ENCODE measurements at regions not wholly inside any gene's neighbourhood (a gene's known extent, or its start where the extent isn't known, plus 50 kb on each side); places are given as distances from the start of the nearest gene placed in this dataset.

- no peak for DNase-seq (ENCODE audit: low read depth, low spot score)
- Histone ChIP-seq H3K4me3 (ENCODE audit: low read depth, low read length) (no peak overlapping the region), H3K9me3 (ENCODE audit: control insufficient read depth, insufficient read depth, low read length) (peaks cover 5% of the 10 kb centered on the region), H3K27me3 (ENCODE audit: control insufficient read depth, insufficient read depth, low read length) (no peaks in the 10 kb centered on the region), H3K27ac (ENCODE audit: low read depth, low read length) (no peak overlapping the region)
- POLR2A ChIA-PET = no interaction called here
- CTCF ChIA-PET = no interaction called here
- no peak for TF ChIP-seq CTCF (IDR thresholded peaks at IDR 0.05; ENCODE audit: low read depth, low read length)
Observed at GRCh38 chr4:154958621-154959358, 177.7 kb downstream of the RBM46 start.

GRCh38 chr4:154959756-154960155, 178.7 kb downstream of the RBM46 start:
- DNase-seq (ENCODE audit: low read depth, low spot score) = no peak
- no peak overlapping the region for H3K27ac ChIP-seq (ENCODE audit: low read depth, low read length)
- CTCF ChIA-PET = no interaction called here
- H3K9me3 ChIP-seq (ENCODE audit: control insufficient read depth, insufficient read depth, low read length) = no peaks in the 10 kb centered on the region; the same call in 1 of the 2 replicates
- POLR2A ChIA-PET = no interaction called here
- H3K27me3 ChIP-seq (ENCODE audit: control insufficient read depth, insufficient read depth, low read length) = no peaks in the 10 kb centered on the region
- H3K4me3 ChIP-seq (ENCODE audit: low read depth, low read length) = no peak overlapping the region
- TF ChIP-seq CTCF (IDR thresholded peaks at IDR 0.05; ENCODE audit: low read depth, low read length) = no peak

- POLR2A ChIA-PET = no interaction called here
- CTCF ChIA-PET = no interaction called here
- TF ChIP-seq CTCF (IDR thresholded peaks at IDR 0.05; ENCODE audit: low read depth, low read length) = no peak
Observed at GRCh38 chr4:154960476-154960875, 179.4 kb downstream of the RBM46 start.

GRCh38 chr4:154961263-154961662, 180.2 kb downstream of the RBM46 start:
- Histone ChIP-seq H3K27ac (ENCODE audit: low read depth, low read length) (no peak overlapping the region), H3K9me3 (ENCODE audit: control insufficient read depth, insufficient read depth, low read length) (no peaks in the 10 kb centered on the region; the same call in 1 of the 2 replicates), H3K27me3 (ENCODE audit: control insufficient read depth, insufficient read depth, low read length) (no peaks in the 10 kb centered on the region), H3K4me3 (ENCODE audit: low read depth, low read length) (no peak overlapping the region)
- no peak for TF ChIP-seq CTCF (IDR thresholded peaks at IDR 0.05; ENCODE audit: low read depth, low read length)
- CTCF ChIA-PET = interaction anchor here (0.6 kb wide), 1 partner anchor 245 kb away, joined by 3 read pairs; no protein-coding TSS in a partner anchor
- DNase-seq (ENCODE audit: low read depth, low spot score) = no peak
- POLR2A ChIA-PET = no interaction called here

More at GRCh38 chr4:154960476-154960875, 179.4 kb downstream of the RBM46 start:
- Histone ChIP-seq H3K27ac (ENCODE audit: low read depth, low read length) (no peak overlapping the region), H3K27me3 (ENCODE audit: control insufficient read depth, insufficient read depth, low read length) (no peaks in the 10 kb centered on the region), H3K4me3 (ENCODE audit: low read depth, low read length) (no peak overlapping the region), H3K9me3 (ENCODE audit: control insufficient read depth, insufficient read depth, low read length) (no peaks in the 10 kb centered on the region; the same call in 1 of the 2 replicates)
- DNase-seq (ENCODE audit: low read depth, low spot score) = no peak

- TF ChIP-seq CTCF (IDR thresholded peaks at IDR 0.05; ENCODE audit: low read depth, low read length) = no peak
- Histone ChIP-seq H3K27ac (ENCODE audit: low read depth, low read length) (no peak overlapping the region), H3K27me3 (ENCODE audit: control insufficient read depth, insufficient read depth, low read length) (no peaks in the 10 kb centered on the region), H3K4me3 (ENCODE audit: low read depth, low read length) (no peak overlapping the region), H3K9me3 (ENCODE audit: control insufficient read depth, insufficient read depth, low read length) (no peaks in the 10 kb centered on the region; the same call in 1 of the 2 replicates)
- CTCF ChIA-PET = interaction anchor here (0.6 kb wide), 1 partner anchor 8 kb away, joined by 3 read pairs; no protein-coding TSS in a partner anchor
- POLR2A ChIA-PET = no interaction called here
- no peak for DNase-seq (ENCODE audit: low read depth, low spot score)
Observed at GRCh38 chr4:154973244-154974035, 192.4 kb downstream of the RBM46 start.

All from AG04450 (cell line).